ENCODE measurements at regions not wholly inside any gene's neighbourhood (a gene's known extent, or its start where the extent isn't known, plus 50 kb on each side); places are given as distances from the start of the nearest gene placed in this dataset.

DNA sequence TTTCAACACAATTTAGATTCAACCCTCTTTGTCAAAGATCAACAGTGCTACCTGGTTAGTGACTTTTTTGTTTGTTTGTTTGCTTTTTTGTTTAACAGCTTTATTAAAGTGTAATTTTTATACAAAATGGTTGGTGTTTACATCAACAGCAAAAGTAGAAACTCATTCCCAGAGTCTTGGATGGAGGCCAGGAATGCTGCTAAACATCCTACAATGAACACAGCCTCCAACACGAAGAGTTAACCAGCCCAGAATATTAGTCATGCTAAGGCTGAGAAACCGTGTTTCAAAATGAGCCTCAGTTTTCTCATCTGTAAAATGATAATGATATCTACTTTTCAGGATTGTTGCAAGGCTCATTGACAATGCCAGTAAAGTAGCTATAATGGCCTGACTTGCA is 211.0 kb upstream of the MAF start:
- TF ChIP-seq, protein P1, sequence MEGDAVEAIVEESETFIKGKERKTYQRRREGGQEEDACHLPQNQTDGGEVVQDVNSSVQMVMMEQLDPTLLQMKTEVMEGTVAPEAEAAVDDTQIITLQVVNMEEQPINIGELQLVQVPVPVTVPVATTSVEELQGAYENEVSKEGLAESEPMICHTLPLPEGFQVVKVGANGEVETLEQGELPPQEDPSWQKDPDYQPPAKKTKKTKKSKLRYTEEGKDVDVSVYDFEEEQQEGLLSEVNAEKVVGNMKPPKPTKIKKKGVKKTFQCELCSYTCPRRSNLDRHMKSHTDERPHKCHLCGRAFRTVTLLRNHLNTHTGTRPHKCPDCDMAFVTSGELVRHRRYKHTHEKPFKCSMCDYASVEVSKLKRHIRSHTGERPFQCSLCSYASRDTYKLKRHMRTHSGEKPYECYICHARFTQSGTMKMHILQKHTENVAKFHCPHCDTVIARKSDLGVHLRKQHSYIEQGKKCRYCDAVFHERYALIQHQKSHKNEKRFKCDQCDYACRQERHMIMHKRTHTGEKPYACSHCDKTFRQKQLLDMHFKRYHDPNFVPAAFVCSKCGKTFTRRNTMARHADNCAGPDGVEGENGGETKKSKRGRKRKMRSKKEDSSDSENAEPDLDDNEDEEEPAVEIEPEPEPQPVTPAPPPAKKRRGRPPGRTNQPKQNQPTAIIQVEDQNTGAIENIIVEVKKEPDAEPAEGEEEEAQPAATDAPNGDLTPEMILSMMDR (IDR thresholded peaks at IDR 0.05), result no peak
- TF ChIP-seq POLR2A (IDR thresholded peaks at IDR 0.05), result no peak

Measured in lower leg skin (tissue), 3 donors.